ENCODE measurements at regions not wholly inside any gene's neighbourhood (a gene's known extent, or its start where the extent isn't known, plus 50 kb on each side); places are given as distances from the start of the nearest gene placed in this dataset.

- H3K36me3 ChIP-seq (ENCODE audit: insufficient read depth, low read length) = no peaks in the 10 kb centered on the region
- H3K4me1 ChIP-seq (ENCODE audit: insufficient read depth, low read length, poor library complexity, severe bottlenecking) = no peaks in the 10 kb centered on the region
- no peak overlapping the region for H3K4me2 ChIP-seq (ENCODE audit: low read depth, low read length, poor library complexity, severe bottlenecking)
- no peaks in the 10 kb centered on the region for H3F3A ChIP-seq (ENCODE audit: low read depth)
- no peaks in the 10 kb centered on the region for H4K20me1 ChIP-seq (ENCODE audit: insufficient read depth, low read length, poor library complexity, severe bottlenecking)
- no peak overlapping the region for H2AFZ ChIP-seq (ENCODE audit: low read length)
- H3K79me2 ChIP-seq (ENCODE audit: insufficient read depth, low read length) = no peaks in the 10 kb centered on the region
- H3K9me2 ChIP-seq (replicated peaks; ENCODE audit: low read depth, low read length) = no peaks in the 10 kb centered on the region
- no peak for TF ChIP-seq CTCF (conservative IDR thresholded peaks at IDR 0.05; ENCODE audit: low read length)
- no peak for TF ChIP-seq EZH2phosphoT487 (IDR thresholded peaks at IDR 0.05; ENCODE audit: borderline replicate concordance)
- H3K4me3 ChIP-seq (ENCODE audit: low read length, poor library complexity, severe bottlenecking) = no peak overlapping the region
- H3K27me3 ChIP-seq (ENCODE audit: insufficient read depth, low read length, poor library complexity, severe bottlenecking) = no peaks in the 10 kb centered on the region
- H3K9ac ChIP-seq (ENCODE audit: low read depth, low read length, poor library complexity, severe bottlenecking) = no peak overlapping the region
- H3K9me3 ChIP-seq (ENCODE audit: insufficient read depth, low read depth, low read length) = no peaks in the 10 kb centered on the region
Observed at GRCh38 chr7:120218712-120219111, 54.3 kb upstream of the KCND2 start.

- no peaks in the 10 kb centered on the region for H3K9me2 ChIP-seq (replicated peaks; ENCODE audit: low read depth, low read length)
- H3K36me3 ChIP-seq (ENCODE audit: insufficient read depth, low read length) = no peaks in the 10 kb centered on the region
- H3K9me3 ChIP-seq (ENCODE audit: insufficient read depth, low read depth, low read length) = no peaks in the 10 kb centered on the region
- no peaks in the 10 kb centered on the region for H4K20me1 ChIP-seq (ENCODE audit: insufficient read depth, low read length, poor library complexity, severe bottlenecking)
- no peak overlapping the region for H2AFZ ChIP-seq (ENCODE audit: low read length)
- no peak overlapping the region for H3K9ac ChIP-seq (ENCODE audit: low read depth, low read length, poor library complexity, severe bottlenecking)
- no peaks in the 10 kb centered on the region for H3F3A ChIP-seq (ENCODE audit: low read depth)
- H3K79me2 ChIP-seq (ENCODE audit: insufficient read depth, low read length) = no peaks in the 10 kb centered on the region
- no peak for TF ChIP-seq CTCF (conservative IDR thresholded peaks at IDR 0.05; ENCODE audit: low read length)
- no peaks in the 10 kb centered on the region for H3K27me3 ChIP-seq (ENCODE audit: insufficient read depth, low read length, poor library complexity, severe bottlenecking)
- H3K4me2 ChIP-seq (ENCODE audit: low read depth, low read length, poor library complexity, severe bottlenecking) = no peak overlapping the region
- no peak overlapping the region for H3K4me3 ChIP-seq (ENCODE audit: low read length, poor library complexity, severe bottlenecking)
- H3K4me1 ChIP-seq (ENCODE audit: insufficient read depth, low read length, poor library complexity, severe bottlenecking) = no peaks in the 10 kb centered on the region
Observed at GRCh38 chr7:120221666-120222065, 51.3 kb upstream of the KCND2 start.

All from Loucy (cell line).